Lung (tissue), 11 donors: ENCODE measurements at regions not wholly inside any gene's neighbourhood (a gene's known extent, or its start where the extent isn't known, plus 50 kb on each side); places are given as distances from the start of the nearest gene placed in this dataset.

ENCODE experiments used
- ATAC-seq: fragments of 200-7000 bp; cut with Tn5 transposase; one replicate; pipeline ENCODE4 v1.9.1; 2020; ENCODE audit warnings: moderate number of reproducible peaks; ENCODE audit not compliant: insufficient read depth, low FRiP score
- DNase-seq, 3 donors: peaks; one replicate each; pipeline ENCODE4 v3.0.0-alpha.2; 2013 to 2017
- H3K27ac ChIP-seq, 2 donors: one replicate each; pipeline ENCODE4 v1.5.1; 2013; ENCODE audit warnings: mild to moderate bottlenecking in 2 of 2, moderate library complexity in 2 of 2, control low read depth in 1 of 2, inconsistent platforms in 1 of 2, low read depth in 1 of 2, low read length in 1 of 2
- H3K27me3 ChIP-seq, 3 donors: one replicate each; pipeline ENCODE4 v1.5.1; 2013; ENCODE audit warnings: low read length in 2 of 3; ENCODE audit not compliant: control insufficient read depth in 3 of 3, insufficient read depth in 3 of 3
- H3K36me3 ChIP-seq, 4 donors: one replicate each; pipeline ENCODE4 v1.5.1; 2013; ENCODE audit warnings: low read length in 4 of 4, mild to moderate bottlenecking in 1 of 4, moderate library complexity in 1 of 4; ENCODE audit not compliant: control insufficient read depth in 4 of 4, insufficient read depth in 4 of 4
- H3K4me1 ChIP-seq, 5 donors: one replicate each; pipeline ENCODE4 v1.5.1; 2013; ENCODE audit warnings: low read length in 5 of 5, mild to moderate bottlenecking in 2 of 5, moderate library complexity in 1 of 5; ENCODE audit not compliant: control insufficient read depth in 5 of 5, insufficient read depth in 5 of 5
- H3K4me3 ChIP-seq: one replicate; pipeline ENCODE4 v1.5.1; 2013; ENCODE audit warnings: mild to moderate bottlenecking, control low read depth, moderate library complexity
- H3K9ac ChIP-seq, 2 donors: one replicate each; pipeline ENCODE4 v1.5.1; 2013; ENCODE audit warnings: low read length in 2 of 2, control low read depth in 1 of 2; ENCODE audit not compliant: insufficient read depth in 1 of 2
- H3K9me3 ChIP-seq, 4 donors: one replicate each; pipeline ENCODE4 v1.5.1; 2013; ENCODE audit warnings: low read length in 3 of 4, mild to moderate bottlenecking in 1 of 4, moderate library complexity in 1 of 4; ENCODE audit not compliant: control insufficient read depth in 4 of 4, insufficient read depth in 3 of 4
- CTCF ChIP-seq: IDR thresholded peaks from 2 replicates; pipeline ENCODE4 v1.5.1; 2012; ENCODE audit warnings: mild to moderate bottlenecking; ENCODE audit errors: control extremely low read depth, extremely low read depth
- WGBS, 2 donors: extraction: QIAGEN DNeasy Blood & Tissue Kit; methylation state at CpG; one replicate each; pipeline ENCODE4 v1.1.7; 2013; 5-methylcytosine and 5-hydroxymethylcytosine counted together
- donor health status: control.
- donor health status: control.
- donor health status: Bipolar disorder and iron deficiency.
- donor health status: healthy.
- donor health status: DM: yes; HTN: yes; CAD: no.

DNA sequence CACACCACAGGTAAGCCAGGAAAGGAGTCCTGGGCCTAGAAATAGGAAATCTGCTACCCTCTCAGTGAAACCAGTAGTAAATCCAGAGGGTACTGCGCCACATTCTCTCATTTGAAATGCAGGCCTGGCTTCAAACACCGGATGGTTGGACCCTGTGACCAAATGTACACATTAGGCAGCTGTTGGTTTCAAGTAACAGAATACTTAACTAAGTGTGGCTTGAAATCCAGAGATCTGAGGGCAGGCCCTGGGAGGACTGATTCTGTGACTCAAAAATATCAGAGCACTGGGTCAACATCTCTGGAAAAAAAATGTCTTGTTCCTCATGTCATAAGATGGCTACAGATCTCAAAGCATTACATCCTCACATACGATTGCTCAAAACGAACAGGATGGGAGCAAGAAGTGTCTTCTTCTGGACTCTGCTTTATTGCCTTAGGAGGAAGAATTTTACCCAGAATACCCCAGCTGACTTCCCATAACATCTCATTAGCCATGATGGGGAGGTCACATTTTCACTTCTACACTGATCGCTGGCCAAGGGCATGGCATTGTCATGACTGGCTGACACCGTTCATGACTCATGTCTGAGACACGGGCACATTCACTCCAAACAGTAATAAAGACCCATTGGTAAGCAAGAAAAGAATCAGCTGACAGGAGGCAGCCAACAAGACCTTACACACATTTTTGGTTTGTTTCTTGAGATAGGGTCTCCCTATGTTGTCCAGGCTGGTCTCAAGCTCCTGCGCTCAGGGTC, 166.0 kb downstream of the ARRDC4 start:
- H3K36me3 ChIP-seq: no peaks in the 10 kb centered on the region
- no peak overlapping the region for H3K4me3 ChIP-seq
- H3K27me3 ChIP-seq: no peaks in the 10 kb centered on the region
- no peaks in the 10 kb centered on the region for H3K4me1 ChIP-seq
- no peak for ATAC-seq
- DNase-seq: peak in 2 of 3 donors; percentile 16 to 50
- no peaks in the 10 kb centered on the region for H3K9me3 ChIP-seq
- H3K27ac ChIP-seq: no peak overlapping the region
- no peak overlapping the region for H3K9ac ChIP-seq
- TF ChIP-seq CTCF: no peak
- WGBS, 2 donors: 82 to 90% methylated on average over 8 of the region's 8 CpGs

DNA sequence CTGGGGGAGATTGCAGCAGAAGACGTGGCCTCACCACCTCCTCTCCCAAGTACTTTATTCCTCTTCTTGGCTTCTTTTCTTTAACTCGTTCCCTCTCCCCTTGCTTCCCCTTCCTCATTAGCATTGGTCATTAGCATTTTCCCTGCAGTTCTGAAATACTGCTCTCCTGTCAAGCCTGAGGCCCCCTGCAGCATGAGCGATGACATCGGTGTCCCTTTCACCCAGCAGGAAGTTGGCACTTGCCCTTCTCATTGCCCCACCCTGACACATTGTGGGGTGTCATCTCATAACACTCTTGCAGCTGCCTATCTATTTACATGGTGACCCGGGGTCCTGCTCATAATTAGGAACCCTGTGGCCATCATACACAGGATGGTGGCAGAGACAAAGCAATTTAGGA, 167.1 kb downstream of the ARRDC4 start:
- Histone ChIP-seq H3K9me3 (no peaks in the 10 kb centered on the region), H3K27me3 (no peaks in the 10 kb centered on the region), H3K9ac (no peak overlapping the region), H3K27ac (no peak overlapping the region), H3K4me1 (no peaks in the 10 kb centered on the region), H3K36me3 (no peaks in the 10 kb centered on the region), H3K4me3 (no peak overlapping the region)
- WGBS, 2 donors: 26 to 30% methylated on average over 5 of the region's 5 CpGs
- no peak for TF ChIP-seq CTCF
- no peak for ATAC-seq
- DNase-seq: no peak

DNA sequence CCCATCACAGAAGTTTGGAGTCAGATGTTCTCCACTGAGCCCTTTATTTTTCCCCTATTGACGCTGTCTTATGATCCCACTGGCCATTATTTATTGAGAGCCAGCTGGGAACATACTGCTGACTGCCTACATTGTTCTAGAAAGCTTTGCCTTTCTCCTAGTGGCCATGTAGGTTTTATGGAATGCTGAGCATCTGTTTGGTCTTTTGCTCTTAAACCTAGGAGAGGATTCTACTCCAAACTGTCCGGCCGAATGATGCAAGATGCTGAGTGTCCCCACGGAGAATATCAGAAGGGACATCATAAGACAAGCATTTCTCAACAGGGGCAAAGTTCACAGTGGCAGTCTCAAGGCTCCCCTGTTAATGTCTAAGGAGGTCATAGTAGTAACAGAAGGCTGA, 171.4 kb downstream of the ARRDC4 start:
- H3K9ac ChIP-seq: no peak overlapping the region
- H3K27ac ChIP-seq: no peak overlapping the region
- no peaks in the 10 kb centered on the region for H3K36me3 ChIP-seq
- H3K4me1 ChIP-seq: no peaks in the 10 kb centered on the region
- DNase-seq: no peak
- no peak for TF ChIP-seq CTCF
- 62 to 74% methylated on average over 4 of the region's 4 CpGs for WGBS, 2 donors
- H3K27me3 ChIP-seq: no peaks in the 10 kb centered on the region
- peaks cover 0 to 2% (median 0%) of the 10 kb centered on the region in 4 donors for H3K9me3 ChIP-seq
- no peak for ATAC-seq
- H3K4me3 ChIP-seq: no peak overlapping the region

DNA sequence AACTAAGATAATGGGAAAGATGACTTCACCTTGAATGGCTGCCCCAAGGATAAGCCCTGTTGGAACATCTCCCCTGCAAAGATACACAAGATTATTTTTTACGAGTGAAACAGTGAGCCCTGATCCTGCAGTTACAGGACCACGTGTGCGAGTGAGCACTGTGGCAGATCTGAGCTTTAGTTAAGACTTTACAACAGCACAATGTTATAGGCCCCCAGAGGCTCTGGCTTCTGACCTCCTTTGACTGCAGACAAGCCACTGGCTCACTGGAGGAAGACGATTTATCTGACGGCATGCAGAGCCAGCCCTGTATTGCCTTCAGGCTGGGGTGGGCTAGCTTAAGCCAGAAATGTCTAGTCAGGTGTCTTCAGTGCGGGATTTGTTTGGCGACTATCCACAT, 174.4 kb downstream of the ARRDC4 start:
- no peak for TF ChIP-seq CTCF
- no peak for ATAC-seq
- H3K4me1 ChIP-seq: no peaks in the 10 kb centered on the region
- H3K27ac ChIP-seq: no peak overlapping the region
- H3K27me3 ChIP-seq: no peaks in the 10 kb centered on the region
- peaks cover 0 to 2% (median 0%) of the 10 kb centered on the region in 4 donors for H3K9me3 ChIP-seq
- no peaks in the 10 kb centered on the region for H3K36me3 ChIP-seq
- no peak for DNase-seq
- no peak overlapping the region for H3K4me3 ChIP-seq
- 82 to 87% methylated on average over 7 of the region's 7 CpGs for WGBS, 2 donors
- no peak overlapping the region for H3K9ac ChIP-seq
